ENCODE measurements at regions not wholly inside any gene's neighbourhood (a gene's known extent, or its start where the extent isn't known, plus 50 kb on each side); places are given as distances from the start of the nearest gene placed in this dataset.
"Not testable (repeated sequence)": the region's sequence is repeated elsewhere in the genome, so short reads cannot be mapped to it uniquely, and the experiment has no call there.

DNA sequence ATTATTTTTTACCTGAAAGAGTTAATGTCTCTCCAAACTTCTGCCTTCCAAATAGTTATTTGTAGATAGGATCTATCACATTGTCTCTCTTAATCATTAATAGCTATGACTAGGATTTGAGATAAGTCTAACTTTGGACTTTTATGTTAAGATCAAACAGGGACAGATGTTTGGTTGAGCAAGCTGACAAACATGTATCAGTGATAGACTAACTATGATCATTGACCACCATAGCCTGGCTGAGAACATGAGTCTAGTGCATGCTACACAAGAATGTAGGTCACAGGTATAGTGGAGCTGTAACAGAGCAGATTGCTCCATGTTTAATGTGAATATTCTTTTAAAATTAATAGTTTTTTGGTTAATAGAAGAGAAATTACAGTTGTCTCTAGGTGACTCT lies 52.0 kb downstream of the SYT15B start:
- not testable (repeated sequence) for H3K27me3 ChIP-seq (ENCODE audit: insufficient read depth, low read length, poor library complexity); H2BK5ac ChIP-seq (ENCODE audit: low read length); H3K79me1 ChIP-seq (ENCODE audit: low read length); H4K8ac ChIP-seq (ENCODE audit: low read depth, low read length); H3K23ac ChIP-seq (ENCODE audit: low read length); H3K9ac ChIP-seq (ENCODE audit: low read length); H2BK15ac ChIP-seq (replicated peaks; ENCODE audit: low read depth); H3K4me1 ChIP-seq (ENCODE audit: control insufficient read depth, low read depth, low read length); H4K5ac ChIP-seq (ENCODE audit: low read length); H3K36me3 ChIP-seq (ENCODE audit: control insufficient read depth, insufficient read depth, low read length); DNase-seq; H3K4ac ChIP-seq (ENCODE audit: low read depth, low read length); H2BK120ac ChIP-seq (ENCODE audit: low read depth, low read length); H3K4me2 ChIP-seq (ENCODE audit: low read length); H3K79me2 ChIP-seq (ENCODE audit: control insufficient read depth, insufficient read depth, low read length); H3K18ac ChIP-seq (ENCODE audit: low read length); H3K27ac ChIP-seq (ENCODE audit: low read depth, low read length); H3K4me3 ChIP-seq (ENCODE audit: low read length); H3K56ac ChIP-seq (ENCODE audit: low read length); H2AK5ac ChIP-seq (ENCODE audit: low read length)

DNA sequence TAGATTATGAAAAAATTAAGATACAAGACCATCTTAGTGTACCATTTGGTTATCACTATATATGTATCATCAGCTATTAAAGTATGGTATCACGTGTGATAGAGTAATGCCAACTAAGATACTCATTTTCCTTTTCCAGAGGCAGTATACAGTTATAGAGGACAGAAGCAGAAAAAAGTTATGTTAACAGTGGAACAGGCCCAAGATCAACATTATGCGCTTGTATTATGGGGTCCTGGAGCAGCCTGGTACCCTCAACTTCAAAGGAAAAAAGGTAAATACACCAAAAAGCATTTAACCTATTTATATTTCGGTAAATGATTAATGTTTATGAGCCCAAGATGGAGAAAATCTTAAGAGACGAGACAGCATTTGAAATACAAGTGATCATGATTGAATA lies 52.9 kb downstream of the SYT15B start:
- not testable (repeated sequence) for H3K4me2 ChIP-seq (ENCODE audit: low read length); H3K36me3 ChIP-seq (ENCODE audit: control insufficient read depth, insufficient read depth, low read length); H3K79me2 ChIP-seq (ENCODE audit: control insufficient read depth, insufficient read depth, low read length); H2BK120ac ChIP-seq (ENCODE audit: low read depth, low read length); H2AK5ac ChIP-seq (ENCODE audit: low read length); H3K4me1 ChIP-seq (ENCODE audit: control insufficient read depth, low read depth, low read length); H2BK15ac ChIP-seq (replicated peaks; ENCODE audit: low read depth); H3K4me3 ChIP-seq (ENCODE audit: low read length); DNase-seq; H3K27ac ChIP-seq (ENCODE audit: low read depth, low read length); H4K8ac ChIP-seq (ENCODE audit: low read depth, low read length); H3K23ac ChIP-seq (ENCODE audit: low read length); H2BK5ac ChIP-seq (ENCODE audit: low read length); H3K56ac ChIP-seq (ENCODE audit: low read length); H3K18ac ChIP-seq (ENCODE audit: low read length); H3K9ac ChIP-seq (ENCODE audit: low read length); H4K5ac ChIP-seq (ENCODE audit: low read length); H3K4ac ChIP-seq (ENCODE audit: low read depth, low read length); H3K79me1 ChIP-seq (ENCODE audit: low read length); H3K27me3 ChIP-seq (ENCODE audit: insufficient read depth, low read length, poor library complexity)
- no CpG with 5 or more reads among the region's 4 CpGs for WGBS (ENCODE audit: extremely low coverage, insufficient coverage, low lambda C conversion rate)

DNA sequence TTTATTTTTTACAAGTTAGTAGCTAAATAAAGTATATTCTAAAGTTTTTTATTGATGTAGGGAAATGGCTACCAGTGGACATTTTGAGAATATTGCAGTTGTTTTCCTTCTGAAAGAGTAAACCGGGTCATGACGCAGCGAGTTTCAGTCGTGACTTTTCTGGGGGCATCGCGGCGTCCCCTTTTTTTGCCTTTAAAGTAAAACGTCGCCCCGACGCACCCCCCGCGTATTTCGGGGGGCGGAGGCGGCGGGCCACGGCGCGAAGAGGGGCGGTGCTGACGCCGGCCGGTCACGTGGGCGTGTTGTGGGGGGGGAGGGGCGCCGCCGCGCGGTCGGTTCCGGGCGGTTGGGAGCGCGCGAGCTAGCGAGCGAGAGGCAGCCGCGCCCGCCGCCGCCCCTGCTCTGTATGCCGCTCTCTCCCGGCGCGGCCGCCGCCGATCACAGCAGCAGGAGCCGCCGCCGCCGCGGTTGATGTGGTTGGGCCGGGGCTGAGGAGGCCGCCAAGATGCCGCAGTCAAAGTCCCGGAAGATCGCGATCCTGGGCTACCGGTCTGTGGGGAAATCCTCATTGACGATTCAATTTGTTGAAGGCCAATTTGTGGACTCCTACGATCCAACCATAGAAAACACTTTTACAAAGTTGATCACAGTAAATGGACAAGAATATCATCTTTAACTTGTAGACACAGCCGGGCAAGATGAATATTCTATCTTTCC lies 57.5 kb downstream of the SYT15B start:
- not testable (repeated sequence) for H3K79me2 ChIP-seq (ENCODE audit: control insufficient read depth, insufficient read depth, low read length); H3K4ac ChIP-seq (ENCODE audit: low read depth, low read length); H4K5ac ChIP-seq (ENCODE audit: low read length); H3K4me1 ChIP-seq (ENCODE audit: control insufficient read depth, low read depth, low read length); H2BK120ac ChIP-seq (ENCODE audit: low read depth, low read length); H3K4me2 ChIP-seq (ENCODE audit: low read length); H3K27ac ChIP-seq (ENCODE audit: low read depth, low read length); H3K36me3 ChIP-seq (ENCODE audit: control insufficient read depth, insufficient read depth, low read length); H2BK5ac ChIP-seq (ENCODE audit: low read length); H4K8ac ChIP-seq (ENCODE audit: low read depth, low read length); H3K27me3 ChIP-seq (ENCODE audit: insufficient read depth, low read length, poor library complexity); H3K4me3 ChIP-seq (ENCODE audit: low read length); H3K9ac ChIP-seq (ENCODE audit: low read length); H3K23ac ChIP-seq (ENCODE audit: low read length); H3K56ac ChIP-seq (ENCODE audit: low read length); H3K18ac ChIP-seq (ENCODE audit: low read length); H3K79me1 ChIP-seq (ENCODE audit: low read length); DNase-seq; H2AK5ac ChIP-seq (ENCODE audit: low read length); H2BK15ac ChIP-seq (replicated peaks; ENCODE audit: low read depth)
- no CpG with 5 or more reads among the region's 66 CpGs for WGBS (ENCODE audit: extremely low coverage, insufficient coverage, low lambda C conversion rate)

DNA sequence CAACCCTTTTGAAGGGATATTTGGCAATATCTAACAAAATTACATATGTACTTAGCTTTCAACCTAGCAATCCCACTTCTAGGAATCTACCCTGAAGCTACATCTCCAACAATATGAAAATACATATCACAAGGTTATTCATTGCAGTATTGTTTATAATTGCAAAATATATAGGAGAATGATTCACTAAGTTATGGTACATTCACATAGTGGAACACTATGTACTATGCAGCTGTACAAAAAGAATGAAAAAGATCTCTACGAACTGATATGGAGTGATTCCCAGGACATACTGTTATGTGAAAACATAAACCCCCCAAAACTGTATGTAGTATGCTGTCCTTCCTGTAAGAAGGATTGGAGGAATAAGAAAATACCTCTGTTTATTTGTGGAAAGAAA lies 62.1 kb downstream of the SYT15B start:
- DNase-seq; H3K4ac ChIP-seq (ENCODE audit: low read depth, low read length); H3K23ac ChIP-seq (ENCODE audit: low read length); H3K9ac ChIP-seq (ENCODE audit: low read length); H3K27me3 ChIP-seq (ENCODE audit: insufficient read depth, low read length, poor library complexity); H3K4me3 ChIP-seq (ENCODE audit: low read length); H3K4me1 ChIP-seq (ENCODE audit: control insufficient read depth, low read depth, low read length); H3K4me2 ChIP-seq (ENCODE audit: low read length); H3K56ac ChIP-seq (ENCODE audit: low read length); H4K8ac ChIP-seq (ENCODE audit: low read depth, low read length); H3K79me1 ChIP-seq (ENCODE audit: low read length); H2BK5ac ChIP-seq (ENCODE audit: low read length); H4K5ac ChIP-seq (ENCODE audit: low read length); H3K27ac ChIP-seq (ENCODE audit: low read depth, low read length); H2BK120ac ChIP-seq (ENCODE audit: low read depth, low read length); H3K18ac ChIP-seq (ENCODE audit: low read length); H2AK5ac ChIP-seq (ENCODE audit: low read length); H3K36me3 ChIP-seq (ENCODE audit: control insufficient read depth, insufficient read depth, low read length); H3K79me2 ChIP-seq (ENCODE audit: control insufficient read depth, insufficient read depth, low read length); H2BK15ac ChIP-seq (replicated peaks; ENCODE audit: low read depth): not testable (repeated sequence)
- WGBS (ENCODE audit: extremely low coverage, insufficient coverage, low lambda C conversion rate), result no CpG with 5 or more reads among the region's 1 CpG

DNA sequence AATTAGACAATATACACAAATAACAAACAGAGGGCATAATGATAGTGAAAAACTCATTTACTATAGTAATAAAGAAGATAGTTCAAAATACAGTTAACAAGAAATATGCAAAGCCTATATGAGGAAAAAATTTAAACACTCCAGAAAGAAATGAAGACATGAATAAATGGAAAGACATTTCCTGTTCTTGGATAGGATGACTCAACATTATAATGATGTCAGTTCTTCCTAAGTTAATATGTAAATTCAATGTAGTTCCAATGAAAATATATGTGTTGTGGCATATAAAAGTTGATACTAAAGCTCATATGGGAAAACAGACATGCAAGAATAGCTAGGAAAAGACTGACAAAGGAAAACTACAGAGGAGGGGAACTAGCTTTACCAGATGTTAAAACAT lies 63.5 kb downstream of the SYT15B start:
- not testable (repeated sequence) for H2BK15ac ChIP-seq (replicated peaks; ENCODE audit: low read depth); H2BK120ac ChIP-seq (ENCODE audit: low read depth, low read length); H4K8ac ChIP-seq (ENCODE audit: low read depth, low read length); H3K4ac ChIP-seq (ENCODE audit: low read depth, low read length); H3K79me2 ChIP-seq (ENCODE audit: control insufficient read depth, insufficient read depth, low read length); H3K36me3 ChIP-seq (ENCODE audit: control insufficient read depth, insufficient read depth, low read length); H3K18ac ChIP-seq (ENCODE audit: low read length); H3K27ac ChIP-seq (ENCODE audit: low read depth, low read length); H3K27me3 ChIP-seq (ENCODE audit: insufficient read depth, low read length, poor library complexity); H4K5ac ChIP-seq (ENCODE audit: low read length); DNase-seq; H3K23ac ChIP-seq (ENCODE audit: low read length); H2BK5ac ChIP-seq (ENCODE audit: low read length); H3K9ac ChIP-seq (ENCODE audit: low read length); H3K56ac ChIP-seq (ENCODE audit: low read length); H3K4me3 ChIP-seq (ENCODE audit: low read length); H2AK5ac ChIP-seq (ENCODE audit: low read length); H3K4me2 ChIP-seq (ENCODE audit: low read length); H3K79me1 ChIP-seq (ENCODE audit: low read length); H3K4me1 ChIP-seq (ENCODE audit: control insufficient read depth, low read depth, low read length)

- H3K18ac ChIP-seq (ENCODE audit: low read length); H3K79me1 ChIP-seq (ENCODE audit: low read length); H3K27me3 ChIP-seq (ENCODE audit: insufficient read depth, low read length, poor library complexity); H3K79me2 ChIP-seq (ENCODE audit: control insufficient read depth, insufficient read depth, low read length); DNase-seq; H2BK5ac ChIP-seq (ENCODE audit: low read length); H3K4ac ChIP-seq (ENCODE audit: low read depth, low read length); H3K27ac ChIP-seq (ENCODE audit: low read depth, low read length); H3K9ac ChIP-seq (ENCODE audit: low read length); H2BK15ac ChIP-seq (replicated peaks; ENCODE audit: low read depth); H3K56ac ChIP-seq (ENCODE audit: low read length); H3K36me3 ChIP-seq (ENCODE audit: control insufficient read depth, insufficient read depth, low read length); H4K5ac ChIP-seq (ENCODE audit: low read length); H3K4me2 ChIP-seq (ENCODE audit: low read length); H2BK120ac ChIP-seq (ENCODE audit: low read depth, low read length); H2AK5ac ChIP-seq (ENCODE audit: low read length); H3K23ac ChIP-seq (ENCODE audit: low read length); H3K4me3 ChIP-seq (ENCODE audit: low read length); H4K8ac ChIP-seq (ENCODE audit: low read depth, low read length); H3K4me1 ChIP-seq (ENCODE audit: control insufficient read depth, low read depth, low read length): not testable (repeated sequence)
- WGBS (ENCODE audit: extremely low coverage, insufficient coverage, low lambda C conversion rate), result no CpG with 5 or more reads among the region's 1 CpG
These were observed 67.2 kb downstream of the SYT15B start for GRCh38 chr10:47696170-47696569.

All from mesendoderm (in vitro differentiated cells).